Cardiac fibroblast (primary cell): ENCODE measurements at regions not wholly inside any gene's neighbourhood (a gene's known extent, or its start where the extent isn't known, plus 50 kb on each side); places are given as distances from the start of the nearest gene placed in this dataset.

ENCODE experiments used
- DNase-seq, 2 donors: peaks; one replicate each; pipeline versions ENCODE4 v3.0.0 to v3.0.0-alpha.2; 2010; ENCODE audit warnings: low read depth in 2 of 2
- H3K4me3 ChIP-seq, 2 donors: replicated peaks in 1 of 2; 1 replicate in 1 of 2; 2 replicates in 1 of 2; pipeline ENCODE4 v1.5.1; 2011; ENCODE audit warnings: low read depth in 2 of 2, low read length in 2 of 2, mild to moderate bottlenecking in 2 of 2, moderate library complexity in 1 of 2
- CTCF ChIP-seq: IDR thresholded peaks from one replicate; pipeline ENCODE4 v1.5.1; 2011; ENCODE audit warnings: low read depth, mild to moderate bottlenecking, low read length, inconsistent platforms

- H3K4me3 ChIP-seq = no peak overlapping the region
- no peak for DNase-seq
- TF ChIP-seq CTCF = no peak
These were observed 310.3 kb upstream of the KLF6 start for GRCh38 chr10:4095166-4095917.

- no peak for TF ChIP-seq CTCF
- no peak for DNase-seq
- H3K4me3 ChIP-seq = no peak overlapping the region
These were observed 309.7 kb upstream of the KLF6 start for GRCh38 chr10:4094751-4095150.

GRCh38 chr10:4093438-4093837 is 308.4 kb upstream of the KLF6 start:
- DNase-seq = no peak
- TF ChIP-seq CTCF = no peak
- no peak overlapping the region for H3K4me3 ChIP-seq

GRCh38 chr10:4088354-4089066 is 303.5 kb upstream of the KLF6 start:
- no peak for TF ChIP-seq CTCF
- no peak overlapping the region for H3K4me3 ChIP-seq
- no peak for DNase-seq

- TF ChIP-seq CTCF = no peak
- peak; percentile 66 to 90 for DNase-seq
- peak overlapping the region in 1 of 2 donors; percentile 1 for H3K4me3 ChIP-seq
These were observed 301.3 kb upstream of the KLF6 start for GRCh38 chr10:4086131-4086898.

- TF ChIP-seq CTCF = no peak
- H3K4me3 ChIP-seq = no peak overlapping the region
- DNase-seq = peak in 1 of 2 donors; percentile 86
These were observed 298.5 kb upstream of the KLF6 start for GRCh38 chr10:4083509-4084003.
